HEK293 (cell line): ENCODE measurements at regions not wholly inside any gene's neighbourhood (a gene's known extent, or its start where the extent isn't known, plus 50 kb on each side); places are given as distances from the start of the nearest gene placed in this dataset.

Experiments
- CTCF ChIA-PET: fragments of 350-600 bp; formaldehyde crosslinking; extraction: SDS; loops from one replicate; lab custom pipeline; 2021; ENCODE audit warnings: antibody characterized with exemption; lab: Yijun Ruan, JAX
- POLR2A ChIA-PET: fragments of 300-600 bp; formaldehyde crosslinking; extraction: SDS; loops from one replicate; lab custom pipeline; 2020; ENCODE audit warnings: antibody characterized with exemption, inconsistent platforms; lab: Yijun Ruan, JAX
- H3K27ac ChIP-seq: fragments of 200-500 bp; sonication (Bioruptor generic); 2 replicates; pipeline ENCODE4 v1.5.1; 2014; ENCODE audit warnings: low read depth, low read length, control low read depth, inconsistent platforms; ENCODE audit errors: extremely low read depth
- H3K36me3 ChIP-seq, 2 experiments: fragments of 200-500 bp in 1 of 2; sonication (Bioruptor generic) in 1 of 2; 1 replicate in 1 of 2; 2 replicates in 1 of 2; pipeline ENCODE4 v1.5.1; 2014 to 2017; ENCODE audit warnings: inconsistent platforms in 2 of 2, low read length in 2 of 2; ENCODE audit not compliant: control insufficient read depth in 2 of 2, insufficient read depth in 1 of 2
- H3K4me1 ChIP-seq: fragments of 200-500 bp; sonication (Bioruptor generic); 2 replicates; pipeline ENCODE4 v1.5.1; 2014; ENCODE audit warnings: mild to moderate bottlenecking, low read length, inconsistent platforms; ENCODE audit not compliant: control insufficient read depth, insufficient read depth
- H3K4me3 ChIP-seq: 2 replicates; pipeline ENCODE4 v1.5.1; 2011; ENCODE audit warnings: low read depth, mild to moderate bottlenecking, control low read depth, low read length, moderate library complexity
- H3K9me3 ChIP-seq: fragments of 200-500 bp; sonication (Bioruptor generic); 2 replicates; pipeline ENCODE4 v1.5.1; 2014; ENCODE audit warnings: low read depth, low read length, inconsistent platforms; ENCODE audit not compliant: control insufficient read depth, insufficient read depth
- BCL6B ChIP-seq: fragments of 450-650 bp; formaldehyde crosslinking; IDR thresholded peaks from 2 replicates; pipeline ENCODE4 v1.5.1; 2017; ENCODE audit warnings: missing biosample characterization, missing genetic modification characterization
- ELK4 ChIP-seq: IDR thresholded peaks from 2 replicates; pipeline ENCODE4 v1.6.1; 2011; ENCODE audit warnings: mild to moderate bottlenecking, low read depth, low read length, borderline replicate concordance
- HOXA7 ChIP-seq: sonication (generic); formaldehyde crosslinking; IDR thresholded peaks from 2 replicates; pipeline ENCODE4 v1.8.1; 2022; ENCODE audit warnings: missing genetic modification reagents, borderline replicate concordance
- HOXD13 ChIP-seq: sonication (generic); formaldehyde crosslinking; IDR thresholded peaks from 2 replicates; pipeline ENCODE4 v1.8.0; 2022; ENCODE audit warnings: missing genetic modification reagents, borderline replicate concordance
- KLF1 ChIP-seq: fragments of 450-650 bp; formaldehyde crosslinking; IDR thresholded peaks from 2 replicates; pipeline ENCODE4 v1.5.1; 2016; ENCODE audit warnings: missing biosample characterization, missing genetic modification characterization
- KLF16 ChIP-seq: fragments of 450-650 bp; formaldehyde crosslinking; IDR thresholded peaks from 2 replicates; pipeline ENCODE4 v1.5.1; 2017; ENCODE audit warnings: missing biosample characterization, missing genetic modification characterization
- MYNN ChIP-seq: fragments of 450-650 bp; formaldehyde crosslinking; IDR thresholded peaks from 2 replicates; pipeline ENCODE4 v1.5.1; 2016; ENCODE audit warnings: missing biosample characterization, missing genetic modification characterization, borderline replicate concordance
- MZF1 ChIP-seq: fragments of 450-650 bp; formaldehyde crosslinking; IDR thresholded peaks from 2 replicates; pipeline ENCODE4 v1.5.1; 2017; ENCODE audit warnings: missing biosample characterization, missing genetic modification characterization, borderline replicate concordance
- PRDM6 ChIP-seq: fragments of 450-650 bp; formaldehyde crosslinking; IDR thresholded peaks from 2 replicates; pipeline ENCODE4 v1.5.1; 2017; ENCODE audit warnings: missing biosample characterization, missing genetic modification characterization
- TCF7L2 ChIP-seq: IDR thresholded peaks from 2 replicates; pipeline ENCODE4 v1.6.1; 2011; ENCODE audit warnings: low read depth, mild to moderate bottlenecking, inconsistent platforms, low read length, moderate library complexity, borderline replicate concordance
- YY2 ChIP-seq: fragments of 450-650 bp; formaldehyde crosslinking; IDR thresholded peaks from 2 replicates; pipeline ENCODE4 v1.5.1; 2016; ENCODE audit warnings: missing biosample characterization, missing genetic modification characterization
- ZBTB21 ChIP-seq: fragments of 450-650 bp; formaldehyde crosslinking; IDR thresholded peaks from 2 replicates; pipeline ENCODE4 v1.5.1; 2017; ENCODE audit warnings: missing biosample characterization, missing genetic modification characterization
- ZEB2 ChIP-seq: fragments of 450-650 bp; formaldehyde crosslinking; IDR thresholded peaks from 2 replicates; pipeline ENCODE4 v1.5.1; 2016; ENCODE audit warnings: missing biosample characterization, missing genetic modification characterization
- ZNF114 ChIP-seq: fragments of 450-650 bp; formaldehyde crosslinking; IDR thresholded peaks from 2 replicates; pipeline ENCODE4 v1.5.0; 2017; ENCODE audit warnings: missing biosample characterization, missing genetic modification characterization
- ZNF133 ChIP-seq: fragments of 450-650 bp; formaldehyde crosslinking; IDR thresholded peaks from 2 replicates; pipeline ENCODE4 v1.5.1; 2016; ENCODE audit warnings: missing biosample characterization, missing genetic modification characterization
- ZNF138 ChIP-seq: fragments of 450-650 bp; formaldehyde crosslinking; IDR thresholded peaks from 2 replicates; pipeline ENCODE4 v1.5.1; 2016; ENCODE audit warnings: missing biosample characterization, missing genetic modification characterization, borderline replicate concordance
- ZNF214 ChIP-seq: fragments of 450-650 bp; formaldehyde crosslinking; IDR thresholded peaks from 2 replicates; pipeline ENCODE4 v1.5.1; 2017; ENCODE audit warnings: missing biosample characterization, mild to moderate bottlenecking, missing genetic modification characterization, borderline replicate concordance
- ZNF23 ChIP-seq: fragments of 450-650 bp; formaldehyde crosslinking; IDR thresholded peaks from 2 replicates; pipeline ENCODE4 v1.5.1; 2016; ENCODE audit warnings: missing biosample characterization, missing genetic modification characterization, borderline replicate concordance
- ZNF302 ChIP-seq: fragments of 450-650 bp; formaldehyde crosslinking; IDR thresholded peaks from 2 replicates; pipeline ENCODE4 v1.5.1; 2016; ENCODE audit warnings: missing biosample characterization, missing genetic modification characterization, low read depth
- ZNF354C ChIP-seq: fragments of 450-650 bp; formaldehyde crosslinking; IDR thresholded peaks from 2 replicates; pipeline ENCODE4 v1.5.1; 2016; ENCODE audit warnings: missing biosample characterization, missing genetic modification characterization, low read depth, borderline replicate concordance
- ZNF473 ChIP-seq: fragments of 450-650 bp; formaldehyde crosslinking; IDR thresholded peaks from 2 replicates; pipeline ENCODE4 v1.5.1; 2017; ENCODE audit warnings: missing biosample characterization, missing genetic modification characterization
- ZNF510 ChIP-seq: fragments of 450-650 bp; formaldehyde crosslinking; IDR thresholded peaks from 2 replicates; pipeline ENCODE4 v1.5.1; 2018; ENCODE audit warnings: mild to moderate bottlenecking, missing genetic modification characterization, missing biosample characterization; ENCODE audit not compliant: insufficient replicate concordance
- ZNF544 ChIP-seq: fragments of 450-650 bp; formaldehyde crosslinking; IDR thresholded peaks from 2 replicates; pipeline ENCODE4 v1.5.0; 2017; ENCODE audit warnings: missing biosample characterization, missing genetic modification characterization
- ZNF555 ChIP-seq: fragments of 450-650 bp; formaldehyde crosslinking; conservative IDR thresholded peaks from 2 replicates; pipeline ENCODE4 v1.5.1; 2017; ENCODE audit warnings: missing biosample characterization, mild to moderate bottlenecking, missing genetic modification characterization, inconsistent platforms
- ZNF560 ChIP-seq: fragments of 450-650 bp; formaldehyde crosslinking; IDR thresholded peaks from 2 replicates; pipeline ENCODE4 v1.5.1; 2017; ENCODE audit warnings: missing biosample characterization, missing genetic modification characterization, borderline replicate concordance
- ZNF610 ChIP-seq: fragments of 450-650 bp; formaldehyde crosslinking; IDR thresholded peaks from 2 replicates; pipeline ENCODE4 v1.5.1; 2016; ENCODE audit warnings: missing biosample characterization, missing genetic modification characterization, borderline replicate concordance
- ZNF639 ChIP-seq: fragments of 450-650 bp; formaldehyde crosslinking; IDR thresholded peaks from 2 replicates; pipeline ENCODE4 v1.5.1; 2016; ENCODE audit warnings: missing biosample characterization, missing genetic modification characterization
- ZNF654 ChIP-seq: fragments of 450-650 bp; formaldehyde crosslinking; IDR thresholded peaks from 2 replicates; pipeline ENCODE4 v1.5.1; 2016; ENCODE audit warnings: low read depth, missing biosample characterization, missing genetic modification characterization
- ZNF747 ChIP-seq: fragments of 450-650 bp; formaldehyde crosslinking; IDR thresholded peaks from 2 replicates; pipeline ENCODE4 v1.5.1; 2016; ENCODE audit warnings: missing biosample characterization, missing genetic modification characterization
- ZNF843 ChIP-seq: fragments of 450-650 bp; formaldehyde crosslinking; IDR thresholded peaks from 2 replicates; pipeline ENCODE4 v1.5.1; 2016; ENCODE audit warnings: missing biosample characterization, missing genetic modification characterization
- ZSCAN23 ChIP-seq: fragments of 450-650 bp; formaldehyde crosslinking; IDR thresholded peaks from 2 replicates; pipeline ENCODE4 v1.5.1; 2016; ENCODE audit warnings: missing biosample characterization, missing genetic modification characterization

GRCh38 chr10:37489658-37490003 lies 364.2 kb downstream of the ANKRD30A start:
- ChIA-PET CTCF (interaction anchor here (0.9 to 1.8 kb wide), 2 partner anchors 55 to 601 kb away, joined by 4 to 6 read pairs; no protein-coding TSS in a partner anchor), POLR2A (no interaction called here)
- H3K4me1 ChIP-seq: no peaks in the 10 kb centered on the region
- no peak for TF ChIP-seq YY2 (tag by site-specific recombination)
- no peak for TF ChIP-seq HOXA7
- TF ChIP-seq ZNF747 (tag by site-specific recombination): no peak
- no peak for TF ChIP-seq HOXD13 (CRISPR knock-in tag)
- TF ChIP-seq ZNF544 (tag by site-specific recombination): no peak
- no peak for TF ChIP-seq MZF1 (tag by site-specific recombination)
- TF ChIP-seq ZNF510 (tag by site-specific recombination): no peak
- TF ChIP-seq ZNF302 (tag by site-specific recombination): no peak
- TF ChIP-seq ZNF354C: no peak
- no peak for TF ChIP-seq ELK4
- no peak for TF ChIP-seq ZNF610 (tag by site-specific recombination)
- no peak for TF ChIP-seq ZNF473 (tag by site-specific recombination)
- no peak for TF ChIP-seq ZNF214
- no peak for TF ChIP-seq ZNF843 (tag by site-specific recombination)
- no peak for TF ChIP-seq MYNN (tag by site-specific recombination)
- no peak for TF ChIP-seq ZNF114 (tag by site-specific recombination)
- TF ChIP-seq BCL6B (tag by site-specific recombination): no peak
- no peak for TF ChIP-seq KLF1 (tag by site-specific recombination)
- TF ChIP-seq KLF16 (tag by site-specific recombination): no peak
- no peak overlapping the region for H3K27ac ChIP-seq
- H3K9me3 ChIP-seq: no peaks in the 10 kb centered on the region
- H3K4me3 ChIP-seq: no peak overlapping the region
- no peaks in the 10 kb centered on the region for H3K36me3 ChIP-seq

DNA sequence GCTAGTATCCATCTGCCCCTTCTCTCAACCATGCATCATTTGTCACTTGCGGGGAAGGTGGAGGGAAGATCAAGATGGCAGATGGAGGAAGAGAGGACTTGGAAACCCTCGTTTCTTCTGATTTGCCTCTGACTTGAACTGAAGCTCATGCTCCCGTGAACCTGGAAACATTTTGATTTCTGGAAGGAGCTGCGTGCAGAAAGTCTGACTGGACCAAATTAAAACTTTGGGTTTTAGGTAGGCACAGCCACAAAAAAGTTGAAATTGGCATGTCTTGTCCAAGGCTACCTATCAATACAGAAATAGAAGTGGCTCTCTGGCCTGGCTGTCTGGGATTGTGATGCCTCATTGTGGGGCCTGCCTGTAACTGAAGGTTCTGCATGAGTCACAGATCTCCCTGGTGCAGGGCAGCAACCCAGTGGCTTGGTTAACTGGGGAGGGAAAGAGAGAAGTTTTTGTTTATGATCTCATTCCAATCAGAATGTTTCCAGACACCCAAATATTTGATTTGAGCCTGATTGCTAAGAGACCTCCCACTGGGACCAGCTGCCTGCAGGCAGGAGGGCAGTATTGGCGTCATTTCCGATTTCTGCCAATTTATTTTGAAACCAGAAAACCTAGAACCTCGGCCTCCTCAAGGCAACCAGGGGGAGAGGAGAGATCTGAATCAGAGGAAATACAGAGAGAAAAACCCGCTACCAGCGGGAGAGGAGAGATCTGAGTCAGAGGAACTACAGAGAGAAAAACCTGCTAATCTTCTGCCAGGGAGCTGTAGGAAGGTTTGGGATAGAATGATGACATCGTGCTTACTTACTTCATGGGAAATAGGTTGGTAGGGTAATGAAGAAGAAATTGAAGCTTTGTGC lies 363.6 kb downstream of the ANKRD30A start:
- no peaks in the 10 kb centered on the region for H3K4me1 ChIP-seq
- H3K27ac ChIP-seq: no peak overlapping the region
- CTCF ChIA-PET: interaction anchor here (0.9 to 1.8 kb wide), 2 partner anchors 54 to 600 kb away, joined by 4 to 6 read pairs; no protein-coding TSS in a partner anchor
- no peaks in the 10 kb centered on the region for H3K36me3 ChIP-seq
- no peaks in the 10 kb centered on the region for H3K9me3 ChIP-seq
- POLR2A ChIA-PET: no interaction called here
- no peak overlapping the region for H3K4me3 ChIP-seq
- no peak for TF ChIP-seq ZNF560 (tag by site-specific recombination)
- peak; percentile 41; the same call in 1 of the 2 replicates for TF ChIP-seq ZBTB21 (tag by site-specific recombination)
- TF ChIP-seq ZNF133 (tag by site-specific recombination): no peak
- TF ChIP-seq TCF7L2: no peak
- no peak for TF ChIP-seq ZNF138 (tag by site-specific recombination)
- no peak for TF ChIP-seq ZNF23
- 0 out of 2 replicates have a peak, but pooled peaks have one; percentile 7 for TF ChIP-seq ZNF654 (tag by site-specific recombination)
- no peak for TF ChIP-seq ZNF555
- TF ChIP-seq ZSCAN23 (tag by site-specific recombination): no peak
- TF ChIP-seq ZNF639 (tag by site-specific recombination): no peak
- TF ChIP-seq PRDM6: 0 out of 2 replicates have a peak, but pooled peaks have one; percentile 15
- 0 out of 2 replicates have a peak, but pooled peaks have one; percentile 25 for TF ChIP-seq ZEB2 (tag by site-specific recombination)
